ENCODE measurements at regions not wholly inside any gene's neighbourhood (a gene's known extent, or its start where the extent isn't known, plus 50 kb on each side); places are given as distances from the start of the nearest gene placed in this dataset.

GRCh38 chr10:33421789-33422462 is 87.5 kb upstream of the NRP1 start:
- no peak for TF ChIP-seq POLR2A (IDR thresholded peaks at IDR 0.05)
- no peak for TF ChIP-seq CTCF (IDR thresholded peaks at IDR 0.05)

Measured in uterus (tissue), 2 donors.